Upper lobe of left lung (tissue), 6 donors: ENCODE measurements at regions not wholly inside any gene's neighbourhood (a gene's known extent, or its start where the extent isn't known, plus 50 kb on each side); places are given as distances from the start of the nearest gene placed in this dataset.

ENCODE experiments used
- ATAC-seq, 2 donors: fragments of 200-7000 bp; cut with Tn5 transposase; one replicate each; pipeline ENCODE4 v1.9.1; 2022; ENCODE audit warnings: mild to moderate bottlenecking in 2 of 2, moderate library complexity in 2 of 2; ENCODE audit not compliant: low FRiP score in 2 of 2
- DNase-seq, 2 donors: peaks; one replicate each; pipeline ENCODE4 v3.0.0-alpha.2; 2019 to 2020
- H3K27ac ChIP-seq, 4 donors: fragments of 200-600 bp; sonication (generic); one replicate each; pipeline ENCODE4 v1.5.1; 2016 to 2019
- H3K27me3 ChIP-seq, 4 donors: fragments of 200-600 bp; sonication (generic); one replicate each; pipeline ENCODE4 v1.5.1; 2017 to 2019
- H3K36me3 ChIP-seq, 4 donors: fragments of 200-600 bp; sonication (generic); one replicate each; pipeline ENCODE4 v1.5.1; 2016 to 2019
- H3K4me1 ChIP-seq, 4 donors: fragments of 200-600 bp; sonication (generic); one replicate each; pipeline ENCODE4 v1.5.1; 2018 to 2019
- H3K4me3 ChIP-seq, 4 donors: fragments of 200-600 bp; sonication (generic); one replicate each; pipeline ENCODE4 v1.5.1; 2017 to 2019; ENCODE audit warnings: mild to moderate bottlenecking in 2 of 4, moderate library complexity in 1 of 4
- H3K9me3 ChIP-seq, 4 donors: fragments of 200-600 bp; sonication (generic); one replicate each; pipeline ENCODE4 v1.5.1; 2018 to 2019
- EP300 ChIP-seq, 4 donors: sonication (generic); formaldehyde crosslinking; IDR thresholded peaks; one replicate each; pipeline ENCODE4 v1.5.1; 2017; ENCODE audit warnings: antibody characterized with exemption in 4 of 4, control low read depth in 2 of 4
- POLR2A ChIP-seq, 4 donors: fragments of 450-650 bp; IDR thresholded peaks; one replicate each; pipeline ENCODE4 v1.5.1; 2016 to 2017; ENCODE audit warnings: antibody characterized with exemption in 4 of 4, mild to moderate bottlenecking in 2 of 4
- POLR2AphosphoS5 ChIP-seq, 2 donors: sonication (generic); formaldehyde crosslinking; IDR thresholded peaks; one replicate each; pipeline ENCODE4 v1.5.1; 2017; ENCODE audit warnings: antibody characterized with exemption in 2 of 2
- WGBS, 2 donors: methylation state at CpG; one replicate each; pipeline ENCODE4 v1.1.5; 2017 to 2018; 5-methylcytosine and 5-hydroxymethylcytosine counted together
- TF ChIP-seq, protein P1 (sequence below), 6 experiments: fragments of 450-650 bp in 4 of 6; fragments of 200-600 bp in 2 of 6; sonication (generic) in 2 of 6; IDR thresholded peaks; one replicate each; pipeline ENCODE4 v1.5.1; 2016 to 2019; ENCODE audit warnings: antibody characterized with exemption in 6 of 6
- donor health status: DM: no; HTN: no; CAD: no; lungs with moderate emphysema.
- donor health status: DM: no; HTN: yes; CAD: no; lungs with severe emphysema.

DNA sequence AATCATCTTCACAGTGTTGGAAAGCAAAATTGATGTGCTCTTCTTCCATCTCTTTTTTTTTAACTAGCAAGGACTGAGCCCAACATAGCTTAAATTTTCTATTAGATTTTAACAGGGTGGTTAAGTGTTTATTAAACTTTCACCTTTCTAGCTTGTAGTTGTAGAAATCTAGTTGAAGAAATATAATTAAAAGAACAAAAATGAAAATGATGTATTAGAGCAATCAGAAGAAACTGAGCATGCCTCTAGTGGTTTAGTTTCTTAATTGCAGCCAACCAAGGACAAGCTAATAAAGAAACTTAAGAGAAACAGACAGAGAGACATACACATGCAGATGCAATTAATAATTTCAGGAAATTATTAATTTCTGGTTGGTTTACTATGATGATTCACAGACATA lies 673.0 kb upstream of the LMO3 start:
- no peak for DNase-seq
- H3K4me1 ChIP-seq = no peaks in the 10 kb centered on the region
- H3K36me3 ChIP-seq = no peaks in the 10 kb centered on the region
- H3K27me3 ChIP-seq = no peaks in the 10 kb centered on the region
- no peak overlapping the region for H3K27ac ChIP-seq
- H3K9me3 ChIP-seq = no peaks in the 10 kb centered on the region
- TF ChIP-seq POLR2AphosphoS5 (IDR thresholded peaks at IDR 0.05) (no peak), POLR2A (IDR thresholded peaks at IDR 0.05) (no peak), EP300 (IDR thresholded peaks at IDR 0.05) (no peak)
- TF ChIP-seq, protein P1, sequence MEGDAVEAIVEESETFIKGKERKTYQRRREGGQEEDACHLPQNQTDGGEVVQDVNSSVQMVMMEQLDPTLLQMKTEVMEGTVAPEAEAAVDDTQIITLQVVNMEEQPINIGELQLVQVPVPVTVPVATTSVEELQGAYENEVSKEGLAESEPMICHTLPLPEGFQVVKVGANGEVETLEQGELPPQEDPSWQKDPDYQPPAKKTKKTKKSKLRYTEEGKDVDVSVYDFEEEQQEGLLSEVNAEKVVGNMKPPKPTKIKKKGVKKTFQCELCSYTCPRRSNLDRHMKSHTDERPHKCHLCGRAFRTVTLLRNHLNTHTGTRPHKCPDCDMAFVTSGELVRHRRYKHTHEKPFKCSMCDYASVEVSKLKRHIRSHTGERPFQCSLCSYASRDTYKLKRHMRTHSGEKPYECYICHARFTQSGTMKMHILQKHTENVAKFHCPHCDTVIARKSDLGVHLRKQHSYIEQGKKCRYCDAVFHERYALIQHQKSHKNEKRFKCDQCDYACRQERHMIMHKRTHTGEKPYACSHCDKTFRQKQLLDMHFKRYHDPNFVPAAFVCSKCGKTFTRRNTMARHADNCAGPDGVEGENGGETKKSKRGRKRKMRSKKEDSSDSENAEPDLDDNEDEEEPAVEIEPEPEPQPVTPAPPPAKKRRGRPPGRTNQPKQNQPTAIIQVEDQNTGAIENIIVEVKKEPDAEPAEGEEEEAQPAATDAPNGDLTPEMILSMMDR (IDR thresholded peaks at IDR 0.05) = no peak
- H3K4me3 ChIP-seq = no peak overlapping the region
- no peak for ATAC-seq

DNA sequence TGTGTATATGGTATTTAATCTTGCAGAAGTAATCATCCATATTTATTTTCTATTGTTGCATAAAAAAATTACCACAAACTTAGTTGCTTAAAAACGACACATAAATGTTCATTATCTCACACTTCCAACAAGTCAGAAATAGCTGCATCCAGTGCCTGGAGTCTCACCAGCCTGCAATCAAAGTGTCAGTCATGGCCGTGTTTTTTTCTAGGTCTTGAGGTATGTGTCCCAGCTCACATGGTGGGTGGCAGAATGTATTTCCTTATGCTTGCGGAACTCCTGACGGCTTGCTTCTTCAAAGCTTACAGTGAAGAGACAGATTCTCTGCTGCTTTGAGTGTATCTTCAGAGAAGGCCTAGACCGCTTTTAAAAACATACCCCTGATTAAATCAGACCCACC lies 670.2 kb upstream of the LMO3 start:
- no peaks in the 10 kb centered on the region for H3K27me3 ChIP-seq
- no peak overlapping the region for H3K27ac ChIP-seq
- H3K36me3 ChIP-seq = no peaks in the 10 kb centered on the region
- no peak for DNase-seq
- TF ChIP-seq POLR2AphosphoS5 (IDR thresholded peaks at IDR 0.05) (no peak), POLR2A (IDR thresholded peaks at IDR 0.05) (no peak), EP300 (IDR thresholded peaks at IDR 0.05) (no peak)
- TF ChIP-seq, protein P1 (IDR thresholded peaks at IDR 0.05) = no peak
- ATAC-seq = no peak
- H3K4me3 ChIP-seq = no peak overlapping the region
- no peaks in the 10 kb centered on the region for H3K4me1 ChIP-seq
- WGBS, 2 donors = 89 to 94% methylated on average over 5 of the region's 5 CpGs
- H3K9me3 ChIP-seq = no peaks in the 10 kb centered on the region

DNA sequence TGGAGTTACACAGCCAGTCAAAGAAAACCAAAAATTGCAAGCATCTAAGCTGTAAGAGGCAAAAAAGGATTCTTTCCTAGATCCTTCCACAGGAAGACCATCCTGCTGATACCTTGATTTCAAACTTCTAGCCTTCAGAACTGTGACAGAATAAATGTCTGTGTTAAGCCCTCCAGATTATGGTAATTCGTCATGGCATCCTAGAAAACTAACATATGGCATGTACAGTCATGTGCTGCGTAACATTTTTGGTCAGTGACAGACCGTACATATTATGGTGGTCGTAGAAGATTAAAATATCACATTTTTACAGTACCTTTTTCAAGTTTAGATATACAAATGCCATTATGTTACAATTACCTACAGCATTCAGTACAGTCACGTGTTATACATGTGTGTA lies 660.9 kb upstream of the LMO3 start:
- no peaks in the 10 kb centered on the region for H3K27me3 ChIP-seq
- H3K27ac ChIP-seq = no peak overlapping the region

DNA sequence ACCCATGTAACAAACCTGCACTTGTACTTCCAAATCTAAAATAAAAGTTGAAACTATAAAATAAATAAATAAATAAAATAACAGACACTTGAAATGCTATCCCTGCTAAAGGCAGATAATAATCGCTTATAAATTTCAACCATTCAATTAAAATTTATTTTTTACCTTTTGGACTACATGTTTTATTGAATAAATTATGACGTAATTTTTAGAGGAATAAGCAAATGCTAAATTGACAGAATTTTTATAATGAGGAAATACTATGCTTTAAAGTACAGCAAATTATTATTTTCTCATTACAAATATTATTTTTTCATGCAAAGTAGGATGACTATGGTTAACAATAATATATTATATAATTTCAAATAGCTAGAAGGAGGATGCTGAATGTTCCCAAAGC lies 658.6 kb upstream of the LMO3 start:
- Histone ChIP-seq H3K27ac (no peak overlapping the region), H3K36me3 (no peaks in the 10 kb centered on the region), H3K4me1 (no peaks in the 10 kb centered on the region), H3K27me3 (no peaks in the 10 kb centered on the region), H3K4me3 (no peak overlapping the region), H3K9me3 (no peaks in the 10 kb centered on the region)
- 91 to 92% methylated on average over 2 of the region's 2 CpGs for WGBS, 2 donors
- ATAC-seq = no peak
- TF ChIP-seq, protein P1 (IDR thresholded peaks at IDR 0.05) = no peak
- TF ChIP-seq POLR2AphosphoS5 (IDR thresholded peaks at IDR 0.05) (no peak), POLR2A (IDR thresholded peaks at IDR 0.05) (no peak), EP300 (IDR thresholded peaks at IDR 0.05) (no peak)
- DNase-seq = no peak

More for the DNA sequence above, 660.9 kb upstream of the LMO3 start:
- H3K4me1 ChIP-seq = no peaks in the 10 kb centered on the region
- H3K36me3 ChIP-seq = no peaks in the 10 kb centered on the region
- no peak overlapping the region for H3K4me3 ChIP-seq
- TF ChIP-seq, protein P1 (IDR thresholded peaks at IDR 0.05) = no peak
- TF ChIP-seq POLR2A (IDR thresholded peaks at IDR 0.05) = no peak
- TF ChIP-seq POLR2AphosphoS5 (IDR thresholded peaks at IDR 0.05) = no peak
- TF ChIP-seq EP300 (IDR thresholded peaks at IDR 0.05) = no peak
- H3K9me3 ChIP-seq = no peaks in the 10 kb centered on the region
- no peak for DNase-seq
- ATAC-seq = no peak
- 88 to 89% methylated on average over 5 of the region's 5 CpGs for WGBS, 2 donors

DNA sequence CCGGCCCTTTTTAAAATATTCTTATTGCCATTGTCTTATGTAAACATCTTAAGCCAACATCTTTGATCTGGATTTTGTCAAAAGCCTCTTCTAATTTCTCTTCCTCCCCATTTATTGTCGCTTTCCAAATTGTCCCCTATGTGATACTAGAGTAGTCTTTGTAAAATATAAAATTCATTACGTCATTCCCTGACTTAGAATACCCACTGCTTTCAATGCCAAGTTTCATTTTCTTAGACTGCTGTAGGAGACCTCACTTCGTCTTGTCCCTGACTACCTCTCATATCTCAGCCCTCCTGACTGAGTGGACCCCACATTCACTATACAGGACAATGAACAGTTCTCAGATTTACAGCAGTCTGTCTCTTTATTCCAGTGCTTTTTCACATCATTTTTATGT lies 633.9 kb upstream of the LMO3 start:
- 88 to 92% methylated on average over 4 of the region's 4 CpGs for WGBS, 2 donors
- DNase-seq (no peak), ATAC-seq (no peak)
- H3K9me3 ChIP-seq = peaks cover 0 to 7% (median 0%) of the 10 kb centered on the region in 4 donors
- no peak overlapping the region for H3K27ac ChIP-seq
- H3K4me1 ChIP-seq = no peaks in the 10 kb centered on the region
- no peak overlapping the region for H3K4me3 ChIP-seq
- no peaks in the 10 kb centered on the region for H3K36me3 ChIP-seq
- TF ChIP-seq EP300 (IDR thresholded peaks at IDR 0.05) (no peak), POLR2A (IDR thresholded peaks at IDR 0.05) (no peak), POLR2AphosphoS5 (IDR thresholded peaks at IDR 0.05) (no peak)
- TF ChIP-seq, protein P1 (IDR thresholded peaks at IDR 0.05) = no peak
- no peaks in the 10 kb centered on the region for H3K27me3 ChIP-seq
